ENCODE measurements at regions not wholly inside any gene's neighbourhood (a gene's known extent, or its start where the extent isn't known, plus 50 kb on each side); places are given as distances from the start of the nearest gene placed in this dataset.

DNA sequence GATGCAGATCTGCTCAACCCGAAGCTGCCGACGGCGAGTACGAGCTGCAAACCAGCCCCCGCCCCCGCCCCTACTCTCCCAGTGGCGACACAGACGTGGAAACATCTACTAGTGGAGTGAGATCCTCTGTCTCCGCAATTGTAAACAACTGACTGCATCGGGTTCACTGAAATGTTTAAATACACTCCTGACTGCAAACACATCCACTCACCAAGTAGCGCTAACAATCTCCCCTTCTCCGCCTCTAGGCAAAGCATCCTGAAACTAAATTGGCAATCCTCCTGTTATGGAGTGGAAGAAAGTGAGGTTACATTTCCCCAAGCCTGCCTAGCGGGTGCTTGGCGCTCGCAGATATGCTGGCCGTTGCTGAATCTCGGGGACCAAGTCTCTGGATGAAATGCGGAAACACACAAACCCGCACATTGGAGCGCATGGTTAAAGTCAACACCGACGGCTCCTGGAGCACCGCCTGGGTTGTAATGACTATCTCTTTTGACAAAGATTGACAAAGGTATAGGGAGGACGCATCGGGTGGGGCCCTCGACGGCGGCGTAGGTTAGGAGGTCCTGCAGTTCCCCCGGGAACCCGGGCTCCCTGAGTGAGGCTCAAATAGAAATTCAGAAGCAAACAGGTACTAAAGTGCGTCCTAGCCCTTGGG lies 117.0 kb upstream of the TEX13C start:
- DNase-seq: no peak

GRCh38 chrX:125203365-125203736 lies 116.3 kb upstream of the TEX13C start:
- no peak for DNase-seq

DNA sequence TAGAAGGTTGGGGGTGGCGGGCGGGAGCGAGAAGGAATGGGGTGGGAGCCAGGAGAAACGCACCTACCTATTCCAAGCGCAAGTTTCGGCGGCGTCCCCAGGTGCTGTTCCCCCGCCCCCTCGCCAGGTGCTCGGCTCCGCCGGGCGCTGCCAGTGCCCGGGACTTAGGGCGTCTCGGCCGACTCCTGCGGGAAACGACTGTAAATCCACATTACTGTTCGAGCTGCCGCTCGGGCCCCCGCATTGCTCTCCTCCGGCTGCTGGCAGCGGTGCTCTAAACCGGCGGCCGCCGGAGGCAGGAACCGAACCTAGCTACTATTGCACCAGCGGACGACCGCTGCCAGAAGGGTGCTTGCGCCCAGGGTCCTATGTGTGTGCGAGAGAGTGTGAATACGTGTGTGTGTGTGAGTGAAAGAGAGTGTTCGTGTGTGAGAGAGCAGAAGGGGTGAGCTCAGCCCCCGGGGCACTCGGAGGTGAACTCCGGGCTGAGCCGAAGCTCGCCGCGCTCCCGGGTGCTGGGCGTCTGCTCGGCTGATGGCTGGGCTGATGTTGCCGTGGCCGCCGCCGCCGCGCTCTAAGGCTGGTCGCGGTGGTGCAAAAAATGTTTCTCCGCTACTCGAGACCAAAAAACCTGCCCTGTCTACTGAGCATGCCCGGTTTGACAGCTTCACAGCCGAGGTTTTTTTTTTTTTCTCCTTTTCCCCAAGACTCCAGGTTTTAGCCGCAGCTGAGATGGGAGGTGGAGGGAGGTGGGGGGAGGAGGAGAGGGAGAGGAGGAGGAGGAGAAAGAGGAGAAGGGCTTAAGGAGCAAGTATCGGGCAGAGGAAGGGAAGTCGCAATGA lies 115.7 kb upstream of the TEX13C start:
- no peak for DNase-seq

GRCh38 chrX:125204681-125205132 lies 115.0 kb upstream of the TEX13C start:
- no peak for DNase-seq

GRCh38 chrX:125205133-125205917 lies 114.3 kb upstream of the TEX13C start:
- DNase-seq: no peak

GRCh38 chrX:125205918-125206665 lies 113.6 kb upstream of the TEX13C start:
- no peak for DNase-seq

DNA sequence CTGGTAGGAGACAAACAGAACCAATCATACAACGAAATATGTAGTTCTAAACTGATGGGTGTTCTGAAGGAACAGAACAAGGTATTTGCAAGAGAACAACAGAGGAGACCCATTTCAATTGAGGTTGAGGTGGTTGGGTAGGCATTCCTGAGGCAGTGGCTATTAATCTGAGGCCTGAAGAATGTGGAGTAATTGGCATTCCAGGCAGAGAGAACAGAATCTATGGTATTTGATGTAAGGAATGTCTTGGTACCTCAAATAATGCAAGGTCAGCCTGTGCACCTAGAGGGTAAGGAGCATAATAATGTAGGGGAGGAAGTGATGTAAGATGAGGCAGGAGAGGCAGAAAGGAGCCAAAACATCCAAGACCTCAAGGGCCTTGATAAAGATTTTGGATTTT lies 109.5 kb upstream of the TEX13C start:
- no peak for DNase-seq

GRCh38 chrX:125219852-125220251 lies 99.8 kb upstream of the TEX13C start:
- no peak for DNase-seq

DNA sequence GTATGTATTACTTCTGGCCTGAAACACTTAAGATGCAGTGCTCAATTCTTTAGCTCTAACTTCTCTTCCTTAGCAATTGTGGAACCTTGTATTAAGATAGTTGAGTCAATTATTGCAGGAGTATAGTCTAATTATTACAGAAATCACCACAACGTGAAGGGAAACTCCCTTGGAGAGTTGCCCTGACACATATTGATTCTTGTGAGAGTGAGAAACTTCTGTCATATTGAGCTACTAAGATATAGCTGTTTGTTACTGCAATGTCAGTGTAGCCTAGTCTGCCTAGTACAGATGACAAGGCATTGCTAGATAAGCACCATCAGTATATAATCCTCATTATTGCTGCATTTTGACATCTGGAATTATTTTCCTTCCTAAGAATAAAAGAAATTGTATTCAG lies 82.7 kb upstream of the TEX13C start:
- DNase-seq: no peak

DNA sequence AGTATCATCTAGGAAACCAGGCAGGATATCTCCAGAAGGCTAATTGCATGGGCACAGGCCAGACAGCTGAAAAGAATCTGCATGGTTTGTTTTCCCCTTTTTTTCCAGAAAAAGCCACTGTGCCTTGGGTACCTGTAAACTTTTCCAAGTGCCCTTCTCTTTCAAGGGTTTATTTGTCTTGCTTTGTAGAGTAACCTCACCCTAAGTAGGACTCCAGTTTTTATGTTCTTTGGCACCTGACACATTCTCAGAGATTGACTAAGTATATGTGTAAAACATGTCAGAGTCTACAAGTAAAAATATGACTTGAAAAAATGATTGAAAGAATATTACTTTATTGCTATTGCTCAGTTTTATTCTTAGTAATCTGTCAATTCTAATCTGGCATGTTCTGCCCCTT lies 70.7 kb upstream of the TEX13C start:
- no peak for DNase-seq

DNA sequence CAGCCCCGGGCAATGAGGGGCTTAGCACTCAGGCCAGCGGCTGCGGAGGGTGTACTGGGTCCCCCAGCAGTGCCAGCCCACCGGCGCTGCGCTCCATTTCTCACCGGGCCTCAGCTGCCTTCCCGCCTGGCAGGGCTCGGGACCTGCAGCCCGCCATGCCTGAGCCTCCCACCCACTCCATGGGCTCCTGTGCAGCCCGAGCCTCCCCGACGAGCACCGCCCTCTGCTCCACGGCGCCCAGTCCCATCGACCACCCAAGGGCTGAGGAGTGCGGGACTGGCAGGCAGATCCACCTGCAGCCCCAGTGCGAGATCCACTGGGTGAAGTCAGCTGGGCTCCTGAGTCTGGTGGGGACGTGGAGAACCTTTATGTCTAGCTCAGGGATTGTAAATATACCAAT lies 63.9 kb upstream of the TEX13C start:
- peak; percentile 9 for DNase-seq

- DNase-seq: no peak
Observed at GRCh38 chrX:125262836-125263235, 56.8 kb upstream of the TEX13C start.

DNA sequence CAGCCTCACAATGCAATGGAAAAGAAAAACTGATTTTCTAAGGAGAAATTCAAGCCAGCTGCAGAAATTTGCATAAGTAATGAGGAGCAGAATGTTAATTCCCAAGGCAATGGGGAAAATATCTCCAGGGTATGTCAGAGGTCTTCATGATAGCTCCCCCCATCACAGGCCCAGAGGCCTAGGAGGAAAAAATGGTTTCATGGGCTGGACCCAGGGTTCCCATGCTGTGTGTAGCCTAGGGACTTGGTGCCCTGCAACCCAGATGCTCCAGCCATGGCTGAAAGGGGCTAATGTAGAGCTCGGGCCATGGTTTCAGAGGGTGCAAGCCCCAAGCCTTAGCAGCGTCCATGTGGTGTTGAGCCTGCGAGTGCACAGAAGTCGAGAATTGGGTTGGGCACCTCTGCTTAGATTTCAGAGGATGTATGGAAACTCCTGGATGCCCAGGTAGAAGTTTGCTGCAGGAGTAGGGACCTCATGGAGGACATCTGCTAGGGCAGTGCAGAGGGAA lies 53.5 kb upstream of the TEX13C start:
- no peak for DNase-seq

Data from activated gamma-delta T cell (primary cell).